ENCODE measurements at regions not wholly inside any gene's neighbourhood (a gene's known extent, or its start where the extent isn't known, plus 50 kb on each side); places are given as distances from the start of the nearest gene placed in this dataset.

GRCh38 chr1:38536089-38536488 is 323.5 kb downstream of the RRAGC start:
- no peak for DNase-seq

GRCh38 chr1:38534473-38534823 is 325.1 kb downstream of the RRAGC start:
- DNase-seq, result no peak

- no peak for DNase-seq
Measured at GRCh38 chr1:38533772-38534472, 325.6 kb downstream of the RRAGC start.

- no peak for DNase-seq
Measured at GRCh38 chr1:38530957-38531356, 328.6 kb downstream of the RRAGC start.

- no peak for DNase-seq
Measured at GRCh38 chr1:38529946-38530345, 329.6 kb downstream of the RRAGC start.

GRCh38 chr1:38529391-38529790 is 330.2 kb downstream of the RRAGC start:
- no peak for DNase-seq

GRCh38 chr1:38528623-38529022 is 330.9 kb downstream of the RRAGC start:
- DNase-seq, result no peak

- peak in 1 of 4 experiments; percentile 8 for DNase-seq
Measured at GRCh38 chr1:38527373-38527966, 332.1 kb downstream of the RRAGC start.

- DNase-seq, result no peak
Measured at GRCh38 chr1:38526046-38526445, 333.5 kb downstream of the RRAGC start.

GRCh38 chr1:38525343-38526043 is 334.1 kb downstream of the RRAGC start:
- no peak for DNase-seq

GRCh38 chr1:38524025-38524641 is 335.4 kb downstream of the RRAGC start:
- DNase-seq, result no peak

GRCh38 chr1:38523568-38523939 is 336.0 kb downstream of the RRAGC start:
- DNase-seq, result no peak

GRCh38 chr1:38522915-38523567 is 336.5 kb downstream of the RRAGC start:
- no peak for DNase-seq

- no peak for DNase-seq
Measured at GRCh38 chr1:38516560-38516959, 343.0 kb downstream of the RRAGC start.

- no peak for DNase-seq
Measured at GRCh38 chr1:38512789-38513188, 346.8 kb downstream of the RRAGC start.

GRCh38 chr1:38512024-38512767 is 347.4 kb downstream of the RRAGC start:
- no peak for DNase-seq

- DNase-seq, result no peak
Measured at GRCh38 chr1:38508232-38508631, 351.3 kb downstream of the RRAGC start.

GRCh38 chr1:38507563-38507962 is 352.0 kb downstream of the RRAGC start:
- DNase-seq, result no peak

GRCh38 chr1:38505944-38506343 is 353.6 kb downstream of the RRAGC start:
- DNase-seq, result no peak

- DNase-seq, result no peak
Measured at GRCh38 chr1:38502758-38503157, 356.8 kb downstream of the RRAGC start.

GRCh38 chr1:38500891-38501290 is 358.7 kb downstream of the RRAGC start:
- no peak for DNase-seq

GRCh38 chr1:38500352-38500751 is 359.2 kb downstream of the RRAGC start:
- no peak for DNase-seq

- no peak for DNase-seq
Measured at GRCh38 chr1:38498686-38499085, 360.9 kb downstream of the RRAGC start.
